ENCODE measurements at regions not wholly inside any gene's neighbourhood (a gene's known extent, or its start where the extent isn't known, plus 50 kb on each side); places are given as distances from the start of the nearest gene placed in this dataset.

- no peak for TF ChIP-seq HES2 (IDR thresholded peaks at IDR 0.05)
- TF ChIP-seq FOSB (CRISPR knock-in tag; IDR thresholded peaks at IDR 0.05), result no peak
- no peak for TF ChIP-seq BHLHE40 (IDR thresholded peaks at IDR 0.05; ENCODE audit: low read depth, low read length)
- FAIRE-seq, result no peak
- Histone ChIP-seq H3K9me3 (no peaks in the 10 kb centered on the region), H3K4me2 (no peak overlapping the region), H3K4me1 (no peaks in the 10 kb centered on the region), H3K27ac (no peak overlapping the region), H3K4me3 (no peak overlapping the region)
- 60% methylated on average over 2 of the region's 2 CpGs for WGBS (ENCODE audit: missing lambda C conversion rate)
- no peak for ATAC-seq
- CTCF ChIA-PET, result no interaction called here
- POLR2A ChIA-PET, result no interaction called here
- no peak for DNase-seq (ENCODE audit: low read depth in 1 of 2, low spot score in 1 of 2)
Observed at GRCh38 chr13:68358294-68358705, 1128.2 kb upstream of the PCDH9 start.

GRCh38 chr13:68350554-68350953 lies 1120.4 kb upstream of the PCDH9 start:
- DNase-seq (ENCODE audit: low read depth in 1 of 2, low spot score in 1 of 2) (no peak), ATAC-seq (no peak), FAIRE-seq (no peak)
- 41% methylated on average over 2 of the region's 2 CpGs for WGBS (ENCODE audit: missing lambda C conversion rate)
- Histone ChIP-seq H3K4me3 (no peak overlapping the region), H3K4me2 (no peak overlapping the region), H3K9me3 (no peaks in the 10 kb centered on the region), H3K27ac (no peak overlapping the region), H3K4me1 (no peaks in the 10 kb centered on the region)
- TF ChIP-seq SREBF2 (IDR thresholded peaks at IDR 0.05) (no peak), FOSL2 (IDR thresholded peaks at IDR 0.05) (no peak), FOSL2 (CRISPR knock-in tag; IDR thresholded peaks at IDR 0.05) (no peak), GATA3 (IDR thresholded peaks at IDR 0.05; ENCODE audit: borderline replicate concordance) (no peak), TFCP2L1 (CRISPR knock-in tag; IDR thresholded peaks at IDR 0.05) (no peak), CHD4 (IDR thresholded peaks at IDR 0.05; ENCODE audit: borderline replicate concordance) (no peak), ZFP36 (IDR thresholded peaks at IDR 0.05; ENCODE audit: borderline replicate concordance, partially characterized antibody) (no peak), POLR2A (IDR thresholded peaks at IDR 0.05; ENCODE audit: low read length) (no peak), HEYL (CRISPR knock-in tag; IDR thresholded peaks at IDR 0.05) (no peak), MAZ (IDR thresholded peaks at IDR 0.05; ENCODE audit: borderline replicate concordance, low read depth, low read length) (no peak), ZC3H11A (IDR thresholded peaks at IDR 0.05) (no peak), RAD21 (conservative IDR thresholded peaks at IDR 0.05 in 1 of 2, IDR thresholded peaks at IDR 0.05 in 1 of 2) (no peak), CEBPB (IDR thresholded peaks at IDR 0.05) (no peak), CBX2 (IDR thresholded peaks at IDR 0.05; ENCODE audit: borderline replicate concordance, low read depth) (no peak), JUNB (IDR thresholded peaks at IDR 0.05) (no peak)
- ChIA-PET CTCF (no interaction called here), POLR2A (no interaction called here)

GRCh38 chr13:68347220-68347619 lies 1117.1 kb upstream of the PCDH9 start:
- no peak overlapping the region for H3K4me2 ChIP-seq
- ATAC-seq, result no peak
- 4% methylated on average over 3 of the region's 3 CpGs for WGBS (ENCODE audit: missing lambda C conversion rate)
- no peaks in the 10 kb centered on the region for H3K9me3 ChIP-seq
- H3K4me3 ChIP-seq, result no peak overlapping the region
- no peak overlapping the region for H3K27ac ChIP-seq
- DNase-seq (ENCODE audit: low read depth in 1 of 2, low spot score in 1 of 2), result no peak
- POLR2A ChIA-PET, result no interaction called here
- TF ChIP-seq SREBF2 (IDR thresholded peaks at IDR 0.05) (no peak), RNF2 (IDR thresholded peaks at IDR 0.05; ENCODE audit: borderline replicate concordance, low read depth) (no peak), EP300 (IDR thresholded peaks at IDR 0.05) (no peak), CEBPB (IDR thresholded peaks at IDR 0.05) (no peak), JUNB (IDR thresholded peaks at IDR 0.05) (no peak), ZSCAN20 (CRISPR knock-in tag; IDR thresholded peaks at IDR 0.05) (no peak), FOSL2 (IDR thresholded peaks at IDR 0.05) (no peak), FOSL2 (CRISPR knock-in tag; IDR thresholded peaks at IDR 0.05) (no peak)
- no peaks in the 10 kb centered on the region for H3K4me1 ChIP-seq
- CTCF ChIA-PET, result no interaction called here
- FAIRE-seq, result no peak

- Histone ChIP-seq H3K4me3 (no peak overlapping the region), H3K4me2 (no peak overlapping the region), H3K4me1 (no peaks in the 10 kb centered on the region), H3K27ac (no peak overlapping the region), H3K9me3 (no peaks in the 10 kb centered on the region)
- POLR2A ChIA-PET, result no interaction called here
- CTCF ChIA-PET, result no interaction called here
- ATAC-seq (no peak), DNase-seq (ENCODE audit: low read depth in 1 of 2, low spot score in 1 of 2) (no peak), FAIRE-seq (no peak)
- TF ChIP-seq CHD2 (IDR thresholded peaks at IDR 0.05; ENCODE audit: low read length, partially characterized antibody) (no peak), TFCP2L1 (CRISPR knock-in tag; IDR thresholded peaks at IDR 0.05) (no peak), NPAS2 (CRISPR knock-in tag; IDR thresholded peaks at IDR 0.05; ENCODE audit: borderline replicate concordance) (no peak), CBX8 (IDR thresholded peaks at IDR 0.05) (no peak), JUN (IDR thresholded peaks at IDR 0.05) (no peak), JUNB (IDR thresholded peaks at IDR 0.05) (no peak), RFX5 (IDR thresholded peaks at IDR 0.05) (no peak), FOSL2 (IDR thresholded peaks at IDR 0.05) (no peak), FOSL2 (CRISPR knock-in tag; IDR thresholded peaks at IDR 0.05) (no peak), EHF (CRISPR knock-in tag; IDR thresholded peaks at IDR 0.05) (no peak), ELK1 (IDR thresholded peaks at IDR 0.05; ENCODE audit: low read depth, low read length) (no peak), ATOH8 (CRISPR knock-in tag; IDR thresholded peaks at IDR 0.05; ENCODE audit: low read depth) (no peak), SMC3 (IDR thresholded peaks at IDR 0.05) (no peak), RARB (CRISPR knock-in tag; IDR thresholded peaks at IDR 0.05) (no peak), TP53 (CRISPR knock-in tag; IDR thresholded peaks at IDR 0.05) (no peak)
- 14% methylated on average over 1 of the region's 1 CpG for WGBS (ENCODE audit: missing lambda C conversion rate)
Observed at GRCh38 chr13:68345963-68346531, 1115.9 kb upstream of the PCDH9 start.
